Pancreas (tissue), 10 donors: ENCODE measurements at regions not wholly inside any gene's neighbourhood (a gene's known extent, or its start where the extent isn't known, plus 50 kb on each side); places are given as distances from the start of the nearest gene placed in this dataset.

ENCODE experiments used
- ATAC-seq, 4 donors: fragments of 200-7000 bp; cut with Tn5 transposase; one replicate each; pipeline versions ENCODE4 v1.8.0 to v1.9.1; 2020; ENCODE audit warnings: mild to moderate bottlenecking in 4 of 4, moderate library complexity in 4 of 4
- DNase-seq, 6 donors: peaks; one replicate each; pipeline ENCODE4 v3.0.0-alpha.2; 2020
- FAIRE-seq: peaks from 2 replicates; lab custom pipeline; 2012; peaks lifted over from hg19 to GRCh38; lab: Jason Lieb, UNC
- H3K27ac ChIP-seq, 4 donors: fragments of 200-600 bp; sonication (generic); 1 replicate in 3 of 4; 2 replicates in 1 of 4; pipeline versions ENCODE4 v1.5.0 to v1.8.0; 2020
- H3K27me3 ChIP-seq, 4 donors: fragments of 200-600 bp; one replicate each; pipeline ENCODE4 v1.8.0; 2021
- H3K36me3 ChIP-seq, 3 donors: fragments of 200-600 bp; sonication (generic) in 1 of 3; one replicate each; pipeline versions ENCODE4 v1.5.0 to v1.8.0; 2020 to 2021
- H3K4me1 ChIP-seq, 3 donors: fragments of 200-600 bp; one replicate each; pipeline ENCODE4 v1.8.0; 2021
- H3K4me3 ChIP-seq, 4 donors: fragments of 200-600 bp; sonication (generic) in 2 of 4; one replicate each; pipeline versions ENCODE4 v1.5.0 to v1.8.0; 2020 to 2021
- H3K9me3 ChIP-seq, 4 donors: fragments of 200-600 bp; one replicate each; pipeline ENCODE4 v1.8.0; 2021
- WGBS, 2 donors: extraction: QIAGEN DNeasy Blood & Tissue Kit; methylation state at CpG; one replicate each; pipeline ENCODE4 v1.1.7; 2013; 5-methylcytosine and 5-hydroxymethylcytosine counted together
- intact Hi-C, 3 donors: fragments of 100-400 bp; cut with DNase I; formaldehyde crosslinking; loops; one replicate each; pipeline versions ENCODE4 v1.11.1 to v1.14.2; 2022
- TF ChIP-seq, protein P1 (sequence below), 4 donors: fragments of 200-600 bp; sonication (generic) in 3 of 4; IDR thresholded peaks; one replicate each; pipeline versions ENCODE4 v1.5.0 to v1.8.0; 2021; ENCODE audit warnings: antibody characterized with exemption in 4 of 4
- donor health status: healthy with polysubstance abuse.
- donor health status: DM: no; HTN: no; CAD: no; lungs with moderate emphysema.
- donor health status: DM: no; HTN: no; CAD: no.
- donor health status: control.
- donor health status: control.
- donor health status: Bipolar disorder and iron deficiency.
- donor health status: DM: yes; HTN: yes; CAD: no.
- donor health status: DM: no; HTN: no; CAD: no.
- donor health status: DM: no; HTN: no; CAD: no.
- donor health status: DM: yes; HTN: yes; CAD: no.

- Histone ChIP-seq H3K27me3 (no peaks in the 10 kb centered on the region), H3K27ac (no peak overlapping the region), H3K4me1 (no peaks in the 10 kb centered on the region), H3K36me3 (no peaks in the 10 kb centered on the region), H3K9me3 (no peaks in the 10 kb centered on the region), H3K4me3 (no peak overlapping the region)
- no peak for ATAC-seq
- DNase-seq = no peak
- intact Hi-C loops = no loop called here
- TF ChIP-seq, protein P1, sequence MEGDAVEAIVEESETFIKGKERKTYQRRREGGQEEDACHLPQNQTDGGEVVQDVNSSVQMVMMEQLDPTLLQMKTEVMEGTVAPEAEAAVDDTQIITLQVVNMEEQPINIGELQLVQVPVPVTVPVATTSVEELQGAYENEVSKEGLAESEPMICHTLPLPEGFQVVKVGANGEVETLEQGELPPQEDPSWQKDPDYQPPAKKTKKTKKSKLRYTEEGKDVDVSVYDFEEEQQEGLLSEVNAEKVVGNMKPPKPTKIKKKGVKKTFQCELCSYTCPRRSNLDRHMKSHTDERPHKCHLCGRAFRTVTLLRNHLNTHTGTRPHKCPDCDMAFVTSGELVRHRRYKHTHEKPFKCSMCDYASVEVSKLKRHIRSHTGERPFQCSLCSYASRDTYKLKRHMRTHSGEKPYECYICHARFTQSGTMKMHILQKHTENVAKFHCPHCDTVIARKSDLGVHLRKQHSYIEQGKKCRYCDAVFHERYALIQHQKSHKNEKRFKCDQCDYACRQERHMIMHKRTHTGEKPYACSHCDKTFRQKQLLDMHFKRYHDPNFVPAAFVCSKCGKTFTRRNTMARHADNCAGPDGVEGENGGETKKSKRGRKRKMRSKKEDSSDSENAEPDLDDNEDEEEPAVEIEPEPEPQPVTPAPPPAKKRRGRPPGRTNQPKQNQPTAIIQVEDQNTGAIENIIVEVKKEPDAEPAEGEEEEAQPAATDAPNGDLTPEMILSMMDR (IDR thresholded peaks at IDR 0.05) = no peak
- FAIRE-seq = no peak
- 64 to 77% methylated on average over 6 of the region's 6 CpGs for WGBS, 2 donors
Measured at GRCh38 chr9:107847978-107848964, 358.7 kb upstream of the KLF4 start.

DNA sequence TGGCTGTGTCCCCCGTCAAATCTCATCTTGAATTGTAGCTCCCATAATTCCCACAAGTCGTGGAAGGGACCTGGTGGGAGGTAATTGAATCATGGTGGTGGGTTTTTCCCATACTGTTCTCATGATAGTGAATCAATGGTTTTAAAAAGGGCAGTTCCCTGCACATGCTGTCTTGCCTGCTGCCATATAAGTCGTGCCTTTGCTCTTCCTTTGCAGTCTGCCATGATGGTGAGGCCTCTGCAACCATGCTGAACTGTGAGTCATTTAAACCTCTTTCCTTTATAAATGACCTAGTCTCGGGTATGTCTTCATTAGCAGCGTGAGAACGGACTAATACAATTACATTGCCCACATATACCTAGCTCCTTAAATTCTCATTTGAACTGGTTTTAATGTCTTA is 353.0 kb upstream of the KLF4 start:
- ATAC-seq (no peak), DNase-seq (no peak), FAIRE-seq (no peak)
- WGBS, 2 donors = 70 to 78% methylated on average over 6 of the region's 6 CpGs
- no peak overlapping the region for H3K4me3 ChIP-seq
- H3K27me3 ChIP-seq = no peaks in the 10 kb centered on the region
- no peaks in the 10 kb centered on the region for H3K9me3 ChIP-seq
- no peaks in the 10 kb centered on the region for H3K4me1 ChIP-seq
- no peaks in the 10 kb centered on the region for H3K36me3 ChIP-seq
- no peak overlapping the region for H3K27ac ChIP-seq
- TF ChIP-seq, protein P1 (IDR thresholded peaks at IDR 0.05) = no peak
- intact Hi-C loops = no loop called here

- Histone ChIP-seq H3K27ac (no peak overlapping the region), H3K27me3 (no peaks in the 10 kb centered on the region), H3K4me3 (no peak overlapping the region), H3K4me1 (no peaks in the 10 kb centered on the region), H3K36me3 (no peaks in the 10 kb centered on the region), H3K9me3 (no peaks in the 10 kb centered on the region)
- ATAC-seq (no peak), DNase-seq (no peak), FAIRE-seq (no peak)
- intact Hi-C loops = no loop called here
- TF ChIP-seq, protein P1 (IDR thresholded peaks at IDR 0.05) = no peak
- WGBS, 2 donors = 70 to 82% methylated on average over 2 of the region's 2 CpGs
Measured at GRCh38 chr9:107841076-107841475, 351.5 kb upstream of the KLF4 start.

GRCh38 chr9:107839371-107839770 is 349.8 kb upstream of the KLF4 start:
- DNase-seq (no peak), FAIRE-seq (no peak), ATAC-seq (no peak)
- intact Hi-C loops = no loop called here
- Histone ChIP-seq H3K36me3 (no peaks in the 10 kb centered on the region), H3K27ac (no peak overlapping the region), H3K9me3 (no peaks in the 10 kb centered on the region), H3K27me3 (no peaks in the 10 kb centered on the region), H3K4me3 (no peak overlapping the region), H3K4me1 (no peaks in the 10 kb centered on the region)
- TF ChIP-seq, protein P1 (IDR thresholded peaks at IDR 0.05) = no peak
- 62 to 91% methylated on average over 1 of the region's 1 CpG for WGBS, 2 donors

GRCh38 chr9:107838766-107839165 is 349.2 kb upstream of the KLF4 start:
- DNase-seq = no peak
- 73 to 85% methylated on average over 1 of the region's 1 CpG for WGBS, 2 donors
- Histone ChIP-seq H3K9me3 (no peaks in the 10 kb centered on the region), H3K27ac (no peak overlapping the region), H3K36me3 (no peaks in the 10 kb centered on the region), H3K4me3 (no peak overlapping the region), H3K27me3 (no peaks in the 10 kb centered on the region), H3K4me1 (no peaks in the 10 kb centered on the region)
- intact Hi-C loops = no loop called here
- ATAC-seq = no peak
- TF ChIP-seq, protein P1 (IDR thresholded peaks at IDR 0.05) = no peak
- FAIRE-seq = no peak
